ENCODE measurements at regions not wholly inside any gene's neighbourhood (a gene's known extent, or its start where the extent isn't known, plus 50 kb on each side); places are given as distances from the start of the nearest gene placed in this dataset.
A peak's percentile ranks its signal among the peaks of the same experiment; 100 is the strongest.

DNA sequence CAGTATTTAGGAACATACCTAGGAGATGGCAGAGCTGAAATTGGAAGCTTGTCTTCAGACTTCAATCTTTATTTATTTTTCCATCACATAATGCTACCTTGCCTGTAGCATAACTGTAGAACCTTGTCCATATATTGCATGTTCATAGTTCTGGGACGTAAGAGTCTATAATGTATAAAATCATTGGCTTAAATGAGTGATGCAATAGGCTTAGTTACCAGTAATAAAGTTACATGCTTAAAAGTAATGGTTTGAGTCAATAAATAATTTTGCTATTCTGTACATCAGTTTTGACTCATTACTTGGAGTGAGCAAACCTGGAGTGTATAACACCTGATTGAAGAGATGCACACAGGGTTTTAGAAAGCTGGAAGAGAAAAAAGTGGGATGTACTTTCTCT is 229.3 kb downstream of the CDCA7 start:
- H3K27me3 Mint-ChIP-seq (ENCODE audit: insufficient read depth) = peaks cover 14% of the 10 kb centered on the region
- H3K4me3 Mint-ChIP-seq = no peak overlapping the region
- peaks cover 8% of the 10 kb centered on the region for H3K4me1 Mint-ChIP-seq (ENCODE audit: low read depth)
- no peak overlapping the region for H3K27ac Mint-ChIP-seq
- H3K36me3 Mint-ChIP-seq (ENCODE audit: low read depth) = no peaks in the 10 kb centered on the region
- no peak for DNase-seq
- TF ChIP-seq, protein P1, sequence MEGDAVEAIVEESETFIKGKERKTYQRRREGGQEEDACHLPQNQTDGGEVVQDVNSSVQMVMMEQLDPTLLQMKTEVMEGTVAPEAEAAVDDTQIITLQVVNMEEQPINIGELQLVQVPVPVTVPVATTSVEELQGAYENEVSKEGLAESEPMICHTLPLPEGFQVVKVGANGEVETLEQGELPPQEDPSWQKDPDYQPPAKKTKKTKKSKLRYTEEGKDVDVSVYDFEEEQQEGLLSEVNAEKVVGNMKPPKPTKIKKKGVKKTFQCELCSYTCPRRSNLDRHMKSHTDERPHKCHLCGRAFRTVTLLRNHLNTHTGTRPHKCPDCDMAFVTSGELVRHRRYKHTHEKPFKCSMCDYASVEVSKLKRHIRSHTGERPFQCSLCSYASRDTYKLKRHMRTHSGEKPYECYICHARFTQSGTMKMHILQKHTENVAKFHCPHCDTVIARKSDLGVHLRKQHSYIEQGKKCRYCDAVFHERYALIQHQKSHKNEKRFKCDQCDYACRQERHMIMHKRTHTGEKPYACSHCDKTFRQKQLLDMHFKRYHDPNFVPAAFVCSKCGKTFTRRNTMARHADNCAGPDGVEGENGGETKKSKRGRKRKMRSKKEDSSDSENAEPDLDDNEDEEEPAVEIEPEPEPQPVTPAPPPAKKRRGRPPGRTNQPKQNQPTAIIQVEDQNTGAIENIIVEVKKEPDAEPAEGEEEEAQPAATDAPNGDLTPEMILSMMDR (IDR thresholded peaks at IDR 0.05) = no peak
- no peaks in the 10 kb centered on the region for H3K9me3 Mint-ChIP-seq

DNA sequence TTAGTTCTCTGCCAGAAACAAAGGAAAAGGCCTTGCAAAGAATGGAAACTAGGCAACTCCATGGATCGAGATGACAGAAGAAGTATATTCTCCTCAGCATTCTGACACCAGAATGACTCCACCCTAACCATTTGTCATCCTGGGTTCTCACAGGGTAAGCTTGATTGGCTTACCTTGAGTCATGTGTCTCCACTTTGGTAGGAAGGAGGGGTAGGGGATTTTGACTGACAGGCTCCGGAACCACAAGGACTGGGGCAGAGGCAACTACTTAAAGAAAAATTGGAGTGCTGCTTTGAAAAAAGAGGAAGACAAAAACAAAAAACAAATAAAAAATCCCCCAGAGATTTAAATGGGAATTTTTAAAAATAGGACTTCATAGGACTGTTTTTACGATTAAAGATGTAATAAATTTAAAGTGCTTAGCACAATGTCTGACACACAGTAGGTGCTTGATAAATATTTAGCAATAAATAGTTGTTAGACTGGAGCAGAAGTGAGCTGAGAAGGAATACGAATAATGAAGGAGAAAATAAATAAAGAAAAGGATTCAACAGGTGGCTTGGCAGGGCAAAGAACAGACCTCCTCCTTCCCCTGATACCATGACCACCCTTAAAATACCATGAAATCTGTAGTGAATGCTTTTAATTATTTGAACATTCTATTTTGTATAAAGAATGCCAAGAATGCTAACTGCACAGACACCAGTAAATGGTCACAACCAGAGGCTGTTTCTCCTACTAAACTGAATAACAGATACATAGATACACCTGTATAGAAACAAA is 230.2 kb downstream of the CDCA7 start:
- Mint-ChIP-seq H3K27me3 (ENCODE audit: insufficient read depth) (peaks cover 14% of the 10 kb centered on the region), H3K27ac (no peak overlapping the region), H3K9me3 (no peaks in the 10 kb centered on the region), H3K4me3 (no peak overlapping the region), H3K36me3 (ENCODE audit: low read depth) (no peaks in the 10 kb centered on the region), H3K4me1 (ENCODE audit: low read depth) (peaks cover 16% of the 10 kb centered on the region)
- TF ChIP-seq, protein P1 (IDR thresholded peaks at IDR 0.05) = no peak
- no peak for DNase-seq

DNA sequence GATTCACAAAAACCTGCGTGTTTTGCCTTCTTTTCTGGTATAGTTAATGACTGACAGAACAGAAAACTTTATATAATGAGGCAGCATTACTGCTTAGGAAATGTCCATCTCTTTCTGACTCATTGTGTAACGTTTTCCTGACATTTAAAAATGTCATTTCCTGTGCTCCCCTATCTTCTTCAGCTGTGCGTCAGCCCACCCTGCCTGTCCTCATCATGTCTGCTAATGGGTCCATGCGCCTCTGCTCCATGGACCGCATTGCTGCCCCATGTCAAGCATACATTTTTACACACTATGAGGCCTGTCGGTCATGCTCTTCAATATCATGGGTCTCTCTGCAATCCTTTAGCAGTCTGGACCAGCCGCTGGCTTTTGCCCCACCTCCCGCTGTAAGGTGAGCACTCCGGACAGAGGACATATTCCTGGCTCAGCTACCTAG is 234.3 kb downstream of the CDCA7 start:
- Mint-ChIP-seq H3K4me3 (no peak overlapping the region), H3K36me3 (ENCODE audit: low read depth) (peaks cover 14% of the 10 kb centered on the region), H3K27ac (no peak overlapping the region), H3K4me1 (ENCODE audit: low read depth) (peaks cover 31% of the 10 kb centered on the region), H3K9me3 (peaks cover 29% of the 10 kb centered on the region), H3K27me3 (ENCODE audit: insufficient read depth) (peaks cover 10% of the 10 kb centered on the region)
- DNase-seq = no peak
- TF ChIP-seq, protein P1 (IDR thresholded peaks at IDR 0.05) = no peak

DNA sequence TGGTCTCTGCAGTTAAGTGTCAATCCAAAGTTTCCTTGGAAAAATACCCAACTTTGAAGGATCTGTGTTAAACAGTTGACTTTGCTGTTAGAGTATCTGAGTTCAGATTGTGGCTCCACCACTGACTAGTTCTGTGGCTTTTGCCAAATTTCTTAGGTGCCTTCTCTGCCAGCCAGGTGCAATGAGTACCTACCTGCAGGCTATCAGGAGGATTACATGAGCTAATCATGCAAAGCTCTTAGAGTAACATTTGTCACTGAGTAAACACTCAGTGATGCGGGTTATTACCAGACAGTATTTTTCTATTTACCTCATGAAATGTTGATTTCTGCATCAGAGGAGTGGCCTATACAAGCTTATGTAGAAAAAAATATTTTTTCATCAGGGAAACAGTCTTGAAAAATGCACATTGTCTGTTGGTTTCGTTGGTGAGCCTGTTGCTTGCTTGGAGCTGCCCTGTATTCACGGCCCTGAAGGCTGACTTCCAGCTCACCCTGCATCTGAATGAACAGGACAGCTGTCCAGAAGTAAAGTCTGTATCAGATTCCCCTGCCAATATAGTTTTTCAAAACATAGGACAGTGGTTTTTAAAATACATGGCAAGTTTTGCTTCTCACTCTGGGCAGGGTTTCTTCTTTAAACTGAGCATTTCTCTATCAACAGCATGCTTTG is 235.1 kb downstream of the CDCA7 start:
- Mint-ChIP-seq H3K27me3 (ENCODE audit: insufficient read depth) (peaks cover 13% of the 10 kb centered on the region), H3K27ac (peak overlapping the region; percentile 52; the same call in 1 of the 2 replicates), H3K9me3 (peaks cover 31% of the 10 kb centered on the region), H3K4me1 (ENCODE audit: low read depth) (peaks cover 31% of the 10 kb centered on the region), H3K4me3 (peak overlapping the region; percentile 36; the same call in 1 of the 2 replicates), H3K36me3 (ENCODE audit: low read depth) (peaks cover 16% of the 10 kb centered on the region)
- TF ChIP-seq, protein P1 (IDR thresholded peaks at IDR 0.05) = no peak
- no peak for DNase-seq

DNA sequence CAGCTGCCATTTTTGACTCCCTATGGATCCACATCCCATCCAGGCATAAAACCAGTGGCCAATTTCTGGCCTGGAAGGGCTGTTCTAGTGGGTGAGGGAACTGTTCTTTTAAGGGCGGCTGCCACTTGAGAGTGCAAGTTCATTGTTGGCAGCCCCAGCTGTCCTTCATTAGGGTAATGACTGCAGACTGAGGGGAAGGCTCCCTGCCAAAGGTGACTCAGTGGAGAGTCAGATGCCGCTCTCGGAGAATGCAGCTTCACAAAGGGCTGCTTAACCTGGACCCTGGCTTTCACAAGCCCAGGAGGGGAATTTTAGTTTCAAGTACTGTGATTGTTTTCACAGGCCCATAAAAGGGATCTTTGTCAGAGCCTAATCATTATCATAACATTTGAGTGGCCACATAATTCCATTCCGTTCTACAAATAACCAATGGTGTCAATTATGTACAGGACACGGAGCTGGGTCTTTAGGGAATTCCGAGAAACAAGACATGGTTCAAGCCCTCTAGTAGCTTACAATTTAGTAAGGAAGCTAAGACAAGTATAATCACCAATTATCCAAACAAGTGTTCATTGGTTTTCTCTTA is 235.7 kb downstream of the CDCA7 start:
- peak; percentile 89 for DNase-seq
- peak overlapping the region; percentile 52; the same call in 1 of the 2 replicates for H3K27ac Mint-ChIP-seq
- peaks cover 15% of the 10 kb centered on the region for H3K27me3 Mint-ChIP-seq (ENCODE audit: insufficient read depth)
- peaks cover 31% of the 10 kb centered on the region for H3K9me3 Mint-ChIP-seq
- peaks cover 16% of the 10 kb centered on the region for H3K36me3 Mint-ChIP-seq (ENCODE audit: low read depth)
- peak overlapping the region; percentile 36; the same call in 1 of the 2 replicates for H3K4me3 Mint-ChIP-seq
- TF ChIP-seq, protein P1 (IDR thresholded peaks at IDR 0.05) = no peak
- H3K4me1 Mint-ChIP-seq (ENCODE audit: low read depth) = peaks cover 31% of the 10 kb centered on the region

Data from HFFc6 (cell line).